GM23338 (cell line): ENCODE measurements at regions not wholly inside any gene's neighbourhood (a gene's known extent, or its start where the extent isn't known, plus 50 kb on each side); places are given as distances from the start of the nearest gene placed in this dataset.

ENCODE experiments used
- CREB1 ChIP-seq: fragments of 250-450 bp; sonication (Bioruptor Pico); IDR thresholded peaks from 2 replicates; pipeline ENCODE4 v1.5.0; 2020; ENCODE audit warnings: low read depth, mild to moderate bottlenecking, moderate library complexity
- ETS1 ChIP-seq: IDR thresholded peaks from 2 replicates; pipeline ENCODE4 v1.6.1; 2016; ENCODE audit warnings: antibody characterized with exemption
- EZH2 ChIP-seq: fragments of 200-600 bp; sonication (generic); IDR thresholded peaks from one replicate; pipeline ENCODE4 v1.8.0; 2017; ENCODE audit warnings: antibody characterized with exemption, mild to moderate bottlenecking, low read depth; ENCODE audit not compliant: unreplicated experiment
- EZH2phosphoT487 ChIP-seq: fragments of 200-600 bp; sonication (generic); IDR thresholded peaks from one replicate; pipeline ENCODE4 v1.8.1; 2018; ENCODE audit warnings: antibody characterized with exemption; ENCODE audit not compliant: unreplicated experiment
- JUNB ChIP-seq: IDR thresholded peaks from one replicate; pipeline ENCODE4 v1.6.1; 2016; ENCODE audit warnings: antibody characterized with exemption; ENCODE audit not compliant: unreplicated experiment
- NANOG ChIP-seq: IDR thresholded peaks from 2 replicates; pipeline ENCODE4 v1.6.1; 2016; ENCODE audit warnings: antibody characterized with exemption, borderline replicate concordance
- ZNF114 ChIP-seq: fragments of 250-450 bp; sonication (Bioruptor Pico); IDR thresholded peaks from 2 replicates; pipeline ENCODE4 v1.5.0; 2020; ENCODE audit warnings: mild to moderate bottlenecking, moderate library complexity
- ZNF331 ChIP-seq: fragments of 250-450 bp; sonication (Bioruptor Pico); IDR thresholded peaks from 2 replicates; pipeline ENCODE4 v1.5.0; 2020; ENCODE audit warnings: low read depth, mild to moderate bottlenecking, moderate library complexity
- TF ChIP-seq, protein P1 (sequence below): fragments of 250-450 bp; sonication (Bioruptor Pico); IDR thresholded peaks from 2 replicates; pipeline ENCODE4 v1.5.0; 2020; ENCODE audit warnings: mild to moderate bottlenecking, moderate library complexity
- TF ChIP-seq, protein P2 (sequence below), 2 experiments: fragments of 200-600 bp in 1 of 2; sonication (generic) in 1 of 2; conservative IDR thresholded peaks; 2 replicates each; pipeline versions ENCODE4 v1.5.1 to v1.6.1; 2016 to 2017; ENCODE audit warnings: antibody characterized with exemption in 2 of 2, low read depth in 2 of 2, mild to moderate bottlenecking in 2 of 2, moderate library complexity in 1 of 2
- TF ChIP-seq, protein P3 (sequence below): IDR thresholded peaks from one replicate; pipeline ENCODE4 v1.6.1; 2018; ENCODE audit warnings: antibody characterized with exemption; ENCODE audit not compliant: unreplicated experiment

GRCh38 chr1:78292361-78292760 is 198.4 kb upstream of the PTGFR start (continued):
- TF ChIP-seq, protein P1, sequence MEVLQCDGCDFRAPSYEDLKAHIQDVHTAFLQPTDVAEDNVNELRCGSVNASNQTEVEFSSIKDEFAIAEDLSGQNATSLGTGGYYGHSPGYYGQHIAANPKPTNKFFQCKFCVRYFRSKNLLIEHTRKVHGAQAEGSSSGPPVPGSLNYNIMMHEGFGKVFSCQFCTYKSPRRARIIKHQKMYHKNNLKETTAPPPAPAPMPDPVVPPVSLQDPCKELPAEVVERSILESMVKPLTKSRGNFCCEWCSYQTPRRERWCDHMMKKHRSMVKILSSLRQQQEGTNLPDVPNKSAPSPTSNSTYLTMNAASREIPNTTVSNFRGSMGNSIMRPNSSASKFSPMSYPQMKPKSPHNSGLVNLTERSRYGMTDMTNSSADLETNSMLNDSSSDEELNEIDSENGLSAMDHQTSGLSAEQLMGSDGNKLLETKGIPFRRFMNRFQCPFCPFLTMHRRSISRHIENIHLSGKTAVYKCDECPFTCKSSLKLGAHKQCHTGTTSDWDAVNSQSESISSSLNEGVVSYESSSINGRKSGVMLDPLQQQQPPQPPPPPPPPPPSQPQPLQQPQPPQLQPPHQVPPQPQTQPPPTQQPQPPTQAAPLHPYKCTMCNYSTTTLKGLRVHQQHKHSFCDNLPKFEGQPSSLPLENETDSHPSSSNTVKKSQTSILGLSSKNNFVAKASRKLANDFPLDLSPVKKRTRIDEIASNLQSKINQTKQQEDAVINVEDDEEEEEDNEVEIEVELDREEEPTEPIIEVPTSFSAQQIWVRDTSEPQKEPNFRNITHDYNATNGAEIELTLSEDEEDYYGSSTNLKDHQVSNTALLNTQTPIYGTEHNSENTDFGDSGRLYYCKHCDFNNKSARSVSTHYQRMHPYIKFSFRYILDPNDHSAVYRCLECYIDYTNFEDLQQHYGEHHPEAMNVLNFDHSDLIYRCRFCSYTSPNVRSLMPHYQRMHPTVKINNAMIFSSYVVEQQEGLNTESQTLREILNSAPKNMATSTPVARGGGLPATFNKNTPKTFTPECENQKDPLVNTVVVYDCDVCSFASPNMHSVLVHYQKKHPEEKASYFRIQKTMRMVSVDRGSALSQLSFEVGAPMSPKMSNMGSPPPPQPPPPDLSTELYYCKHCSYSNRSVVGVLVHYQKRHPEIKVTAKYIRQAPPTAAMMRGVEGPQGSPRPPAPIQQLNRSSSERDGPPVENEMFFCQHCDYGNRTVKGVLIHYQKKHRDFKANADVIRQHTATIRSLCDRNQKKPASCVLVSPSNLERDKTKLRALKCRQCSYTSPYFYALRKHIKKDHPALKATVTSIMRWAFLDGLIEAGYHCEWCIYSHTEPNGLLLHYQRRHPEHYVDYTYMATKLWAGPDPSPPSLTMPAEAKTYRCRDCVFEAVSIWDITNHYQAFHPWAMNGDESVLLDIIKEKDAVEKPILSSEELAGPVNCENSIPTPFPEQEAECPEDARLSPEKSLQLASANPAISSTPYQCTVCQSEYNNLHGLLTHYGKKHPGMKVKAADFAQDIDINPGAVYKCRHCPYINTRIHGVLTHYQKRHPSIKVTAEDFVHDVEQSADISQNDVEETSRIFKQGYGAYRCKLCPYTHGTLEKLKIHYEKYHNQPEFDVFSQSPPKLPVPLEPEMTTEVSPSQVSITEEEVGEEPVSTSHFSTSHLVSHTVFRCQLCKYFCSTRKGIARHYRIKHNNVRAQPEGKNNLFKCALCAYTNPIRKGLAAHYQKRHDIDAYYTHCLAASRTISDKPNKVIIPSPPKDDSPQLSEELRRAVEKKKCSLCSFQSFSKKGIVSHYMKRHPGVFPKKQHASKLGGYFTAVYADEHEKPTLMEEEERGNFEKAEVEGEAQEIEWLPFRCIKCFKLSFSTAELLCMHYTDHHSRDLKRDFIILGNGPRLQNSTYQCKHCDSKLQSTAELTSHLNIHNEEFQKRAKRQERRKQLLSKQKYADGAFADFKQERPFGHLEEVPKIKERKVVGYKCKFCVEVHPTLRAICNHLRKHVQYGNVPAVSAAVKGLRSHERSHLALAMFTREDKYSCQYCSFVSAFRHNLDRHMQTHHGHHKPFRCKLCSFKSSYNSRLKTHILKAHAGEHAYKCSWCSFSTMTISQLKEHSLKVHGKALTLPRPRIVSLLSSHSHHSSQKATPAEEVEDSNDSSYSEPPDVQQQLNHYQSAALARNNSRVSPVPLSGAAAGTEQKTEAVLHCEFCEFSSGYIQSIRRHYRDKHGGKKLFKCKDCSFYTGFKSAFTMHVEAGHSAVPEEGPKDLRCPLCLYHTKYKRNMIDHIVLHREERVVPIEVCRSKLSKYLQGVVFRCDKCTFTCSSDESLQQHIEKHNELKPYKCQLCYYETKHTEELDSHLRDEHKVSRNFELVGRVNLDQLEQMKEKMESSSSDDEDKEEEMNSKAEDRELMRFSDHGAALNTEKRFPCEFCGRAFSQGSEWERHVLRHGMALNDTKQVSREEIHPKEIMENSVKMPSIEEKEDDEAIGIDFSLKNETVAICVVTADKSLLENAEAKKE (CRISPR knock-in tag) = no peak
- no peak for TF ChIP-seq EZH2
- TF ChIP-seq ETS1 = no peak
- no peak for TF ChIP-seq EZH2phosphoT487
- TF ChIP-seq JUNB = no peak
- TF ChIP-seq, protein P2, sequence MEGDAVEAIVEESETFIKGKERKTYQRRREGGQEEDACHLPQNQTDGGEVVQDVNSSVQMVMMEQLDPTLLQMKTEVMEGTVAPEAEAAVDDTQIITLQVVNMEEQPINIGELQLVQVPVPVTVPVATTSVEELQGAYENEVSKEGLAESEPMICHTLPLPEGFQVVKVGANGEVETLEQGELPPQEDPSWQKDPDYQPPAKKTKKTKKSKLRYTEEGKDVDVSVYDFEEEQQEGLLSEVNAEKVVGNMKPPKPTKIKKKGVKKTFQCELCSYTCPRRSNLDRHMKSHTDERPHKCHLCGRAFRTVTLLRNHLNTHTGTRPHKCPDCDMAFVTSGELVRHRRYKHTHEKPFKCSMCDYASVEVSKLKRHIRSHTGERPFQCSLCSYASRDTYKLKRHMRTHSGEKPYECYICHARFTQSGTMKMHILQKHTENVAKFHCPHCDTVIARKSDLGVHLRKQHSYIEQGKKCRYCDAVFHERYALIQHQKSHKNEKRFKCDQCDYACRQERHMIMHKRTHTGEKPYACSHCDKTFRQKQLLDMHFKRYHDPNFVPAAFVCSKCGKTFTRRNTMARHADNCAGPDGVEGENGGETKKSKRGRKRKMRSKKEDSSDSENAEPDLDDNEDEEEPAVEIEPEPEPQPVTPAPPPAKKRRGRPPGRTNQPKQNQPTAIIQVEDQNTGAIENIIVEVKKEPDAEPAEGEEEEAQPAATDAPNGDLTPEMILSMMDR (conservative IDR thresholded peaks at IDR 0.05; ENCODE audit: low read depth in 2 of 2) = no peak
- TF ChIP-seq ZNF331 = no peak
- TF ChIP-seq, protein P3, sequence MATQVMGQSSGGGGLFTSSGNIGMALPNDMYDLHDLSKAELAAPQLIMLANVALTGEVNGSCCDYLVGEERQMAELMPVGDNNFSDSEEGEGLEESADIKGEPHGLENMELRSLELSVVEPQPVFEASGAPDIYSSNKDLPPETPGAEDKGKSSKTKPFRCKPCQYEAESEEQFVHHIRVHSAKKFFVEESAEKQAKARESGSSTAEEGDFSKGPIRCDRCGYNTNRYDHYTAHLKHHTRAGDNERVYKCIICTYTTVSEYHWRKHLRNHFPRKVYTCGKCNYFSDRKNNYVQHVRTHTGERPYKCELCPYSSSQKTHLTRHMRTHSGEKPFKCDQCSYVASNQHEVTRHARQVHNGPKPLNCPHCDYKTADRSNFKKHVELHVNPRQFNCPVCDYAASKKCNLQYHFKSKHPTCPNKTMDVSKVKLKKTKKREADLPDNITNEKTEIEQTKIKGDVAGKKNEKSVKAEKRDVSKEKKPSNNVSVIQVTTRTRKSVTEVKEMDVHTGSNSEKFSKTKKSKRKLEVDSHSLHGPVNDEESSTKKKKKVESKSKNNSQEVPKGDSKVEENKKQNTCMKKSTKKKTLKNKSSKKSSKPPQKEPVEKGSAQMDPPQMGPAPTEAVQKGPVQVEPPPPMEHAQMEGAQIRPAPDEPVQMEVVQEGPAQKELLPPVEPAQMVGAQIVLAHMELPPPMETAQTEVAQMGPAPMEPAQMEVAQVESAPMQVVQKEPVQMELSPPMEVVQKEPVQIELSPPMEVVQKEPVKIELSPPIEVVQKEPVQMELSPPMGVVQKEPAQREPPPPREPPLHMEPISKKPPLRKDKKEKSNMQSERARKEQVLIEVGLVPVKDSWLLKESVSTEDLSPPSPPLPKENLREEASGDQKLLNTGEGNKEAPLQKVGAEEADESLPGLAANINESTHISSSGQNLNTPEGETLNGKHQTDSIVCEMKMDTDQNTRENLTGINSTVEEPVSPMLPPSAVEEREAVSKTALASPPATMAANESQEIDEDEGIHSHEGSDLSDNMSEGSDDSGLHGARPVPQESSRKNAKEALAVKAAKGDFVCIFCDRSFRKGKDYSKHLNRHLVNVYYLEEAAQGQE = no peak
- no peak for TF ChIP-seq CREB1
- no peak for TF ChIP-seq NANOG
- TF ChIP-seq ZNF114 (CRISPR knock-in tag) = no peak
